SHP77 (cell line): ENCODE measurements at regions not wholly inside any gene's neighbourhood (a gene's known extent, or its start where the extent isn't known, plus 50 kb on each side); places are given as distances from the start of the nearest gene placed in this dataset.
A peak's percentile ranks its signal among the peaks of the same experiment; 100 is the strongest.
"Not testable (repeated sequence)": the region's sequence is repeated elsewhere in the genome, so short reads cannot be mapped to it uniquely, and the experiment has no call there.

Experiments used
- DNase-seq, 2 experiments: peaks; one replicate each; lab custom pipeline; 2025; lab: John Stamatoyannopoulos, UW

DNA sequence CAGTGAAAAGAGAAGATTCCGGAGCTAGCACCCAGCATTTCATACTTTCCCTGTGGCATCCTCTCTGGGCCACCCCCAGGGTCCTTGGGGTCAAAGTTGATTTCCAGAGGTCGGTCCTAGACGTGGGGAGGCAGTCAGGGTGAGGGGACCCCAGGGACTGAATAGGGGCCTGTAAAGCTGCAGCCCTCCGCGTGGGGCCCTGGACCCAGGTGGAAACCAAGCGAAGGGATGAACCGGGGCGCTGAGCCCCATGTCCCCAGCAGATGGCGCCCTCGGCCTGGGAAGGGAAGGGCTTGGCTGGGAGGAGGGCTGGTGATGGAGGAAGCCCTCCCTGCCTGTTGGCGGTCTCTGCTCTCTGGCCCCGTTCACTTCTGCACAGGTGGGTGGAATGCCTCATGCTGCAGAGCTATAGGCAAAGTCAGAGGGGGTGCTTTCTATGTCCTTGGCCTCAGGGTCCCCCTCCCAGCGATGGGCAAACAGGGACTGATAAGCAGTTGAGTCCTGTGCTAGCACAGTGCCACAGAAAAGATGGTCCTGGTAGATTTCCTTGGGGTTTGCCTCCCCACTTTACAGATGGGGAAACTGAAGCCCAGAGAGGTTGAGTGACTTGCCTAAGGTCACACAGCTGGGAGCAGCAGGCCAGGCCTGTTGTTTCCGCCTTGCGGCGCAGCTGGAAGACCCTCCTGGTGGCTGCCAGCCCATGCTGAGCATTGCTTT, 163.4 kb upstream of the CIBAR2 start:
- DNase-seq = peak; percentile 60 to 65

- no peak for DNase-seq
These were observed 164.0 kb upstream of the CIBAR2 start for GRCh38 chr16:85276258-85276657.

DNA sequence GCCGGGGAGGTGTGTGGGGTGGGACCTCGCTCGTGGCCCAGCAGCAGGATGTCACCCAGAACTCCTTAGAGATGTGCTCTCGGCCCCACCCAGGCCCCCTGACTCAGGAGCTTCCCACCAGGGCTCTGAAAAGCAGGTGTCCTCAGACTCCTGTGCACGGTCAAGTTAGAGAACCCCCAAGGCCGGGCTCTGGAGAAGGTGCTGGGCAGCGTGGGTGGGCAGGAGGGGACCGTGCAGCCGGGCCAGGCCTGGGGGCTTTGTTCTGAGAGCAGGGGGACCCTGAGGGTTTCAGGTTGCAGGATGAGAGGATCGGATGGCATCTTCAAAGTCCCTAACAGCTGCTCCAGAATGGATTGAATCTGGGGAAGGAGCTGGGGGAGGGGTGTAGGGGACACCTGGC, 164.4 kb upstream of the CIBAR2 start:
- no peak for DNase-seq

GRCh38 chr16:85278839-85279238, 166.6 kb upstream of the CIBAR2 start:
- no peak for DNase-seq

GRCh38 chr16:85279402-85279801, 167.1 kb upstream of the CIBAR2 start:
- no peak for DNase-seq

GRCh38 chr16:85279825-85280545, 167.7 kb upstream of the CIBAR2 start:
- DNase-seq = no peak

- DNase-seq = no peak
These were observed 168.9 kb upstream of the CIBAR2 start for GRCh38 chr16:85281181-85281580.

GRCh38 chr16:85282842-85283241, 170.6 kb upstream of the CIBAR2 start:
- DNase-seq = no peak

GRCh38 chr16:85283305-85284050, 171.2 kb upstream of the CIBAR2 start:
- no peak for DNase-seq

- no peak for DNase-seq
These were observed 172.0 kb upstream of the CIBAR2 start for GRCh38 chr16:85284141-85284817.

- no peak for DNase-seq
These were observed 173.4 kb upstream of the CIBAR2 start for GRCh38 chr16:85285681-85286065.

DNA sequence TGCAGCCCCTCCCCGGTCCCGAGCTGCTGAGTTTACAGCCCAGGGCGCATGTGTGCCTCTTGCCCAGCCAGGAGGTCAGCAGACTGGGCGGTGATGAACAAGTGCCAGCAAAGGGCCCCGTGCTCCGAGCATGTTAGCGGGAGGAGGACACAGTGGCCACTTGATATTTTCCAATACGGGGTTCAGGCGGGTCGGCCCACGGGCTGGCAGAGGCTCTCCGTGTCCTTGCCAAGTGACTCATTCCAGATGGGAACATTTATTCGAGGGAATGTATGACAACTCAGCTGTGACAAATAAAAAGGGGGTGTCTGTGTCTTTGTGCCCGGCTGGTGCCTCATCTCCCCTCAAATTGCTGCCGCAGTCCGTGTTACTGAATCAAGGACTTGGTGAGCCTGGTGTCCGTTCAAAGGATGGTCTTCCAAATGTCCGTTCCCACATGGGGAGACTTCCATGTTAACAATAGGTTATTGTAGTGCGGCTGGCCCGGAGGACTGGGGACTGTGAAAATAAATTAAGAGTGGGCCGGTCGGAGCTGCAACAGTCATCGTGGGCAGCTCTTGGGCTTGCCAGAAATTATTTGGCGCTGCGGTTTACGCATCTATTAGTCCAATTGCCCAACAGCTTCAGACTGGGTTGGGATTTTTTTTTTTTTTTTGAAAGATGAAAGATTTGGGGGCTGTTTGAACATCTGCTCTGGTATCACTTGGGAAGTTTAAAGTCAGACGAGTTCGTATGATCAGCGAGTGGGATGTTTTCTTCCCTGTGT, 174.0 kb upstream of the CIBAR2 start:
- no peak for DNase-seq

DNA sequence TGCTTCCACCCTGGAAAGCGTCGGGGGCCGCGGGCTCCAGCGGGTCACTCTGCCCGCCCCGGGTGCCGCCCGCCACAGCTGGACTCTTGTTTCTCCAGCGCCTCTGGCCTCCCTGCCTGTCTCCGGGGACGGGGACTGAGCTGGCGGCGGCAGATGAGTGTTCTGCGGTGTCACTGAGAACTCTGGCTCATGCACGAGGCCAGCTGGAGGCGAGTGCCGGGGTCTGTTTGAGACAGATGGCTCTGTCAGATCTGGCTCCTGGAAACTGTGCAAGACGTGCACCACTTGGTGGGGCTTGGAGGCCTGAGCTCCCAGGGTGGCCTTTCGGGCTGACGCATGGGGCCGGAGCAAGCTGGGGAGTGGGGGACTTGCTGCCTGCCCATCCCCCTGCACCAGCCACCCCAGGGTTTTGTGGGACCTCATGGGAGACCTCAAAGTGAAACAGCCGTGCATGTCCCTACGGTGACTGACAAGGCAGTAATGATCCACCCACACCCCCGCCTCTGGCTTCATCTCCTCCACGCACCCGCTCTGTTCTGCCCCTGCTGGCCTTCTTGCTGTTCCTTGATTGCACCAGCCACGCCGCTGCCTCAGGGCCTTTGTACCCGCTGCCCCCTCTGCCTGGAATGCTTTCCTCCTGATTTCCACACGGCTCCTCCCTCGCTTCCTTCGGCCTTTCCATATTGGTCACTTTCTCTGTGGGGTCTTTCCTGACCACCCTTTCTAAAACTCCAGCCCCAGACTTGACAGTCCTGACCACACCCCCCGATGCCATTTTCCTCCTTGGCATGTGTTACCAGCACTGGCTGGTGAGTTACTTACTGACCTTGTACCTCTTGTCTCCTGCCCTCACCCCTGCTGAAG, 174.9 kb upstream of the CIBAR2 start:
- DNase-seq = no peak

DNA sequence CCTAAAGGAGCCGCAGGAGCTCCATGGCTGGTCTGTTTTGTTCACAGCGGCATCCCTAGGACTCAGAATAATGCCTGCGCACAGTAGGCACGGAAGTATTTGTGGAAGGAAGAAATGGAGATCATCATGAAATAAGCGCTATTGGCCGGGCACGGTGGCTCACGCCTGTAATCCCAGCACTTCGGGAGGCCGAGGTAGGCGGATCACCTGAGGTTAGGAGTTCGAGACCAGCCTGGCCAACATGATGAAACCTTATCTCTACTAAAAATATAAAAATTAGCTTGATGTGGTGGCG, 175.5 kb upstream of the CIBAR2 start:
- DNase-seq = not testable (repeated sequence)

DNA sequence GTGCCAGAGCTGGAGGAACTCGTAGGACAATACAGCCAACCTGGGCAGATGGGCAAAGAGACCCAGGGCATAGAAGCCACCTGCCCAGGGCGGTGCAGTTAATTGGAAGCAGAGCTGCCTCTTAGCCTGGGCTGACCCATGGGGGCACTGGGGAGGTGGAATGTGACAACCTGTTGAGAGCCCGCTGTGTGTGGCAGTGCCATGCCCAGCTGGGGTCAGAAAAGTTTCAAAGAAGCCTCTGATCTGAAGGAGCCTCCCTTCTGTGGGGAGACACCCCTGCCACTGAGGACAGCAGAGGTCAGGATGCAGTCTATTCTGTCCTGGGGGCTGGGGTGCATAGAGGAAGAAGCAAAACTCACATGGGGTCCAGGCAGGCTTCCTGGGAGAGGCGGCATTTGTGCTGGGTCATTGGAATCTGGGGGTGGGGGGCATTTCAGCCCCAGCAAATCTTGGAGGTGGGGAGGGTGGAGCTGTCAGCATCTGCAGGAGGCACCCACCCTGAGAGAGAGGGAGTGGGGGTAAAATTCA, 176.1 kb upstream of the CIBAR2 start:
- DNase-seq = no peak

DNA sequence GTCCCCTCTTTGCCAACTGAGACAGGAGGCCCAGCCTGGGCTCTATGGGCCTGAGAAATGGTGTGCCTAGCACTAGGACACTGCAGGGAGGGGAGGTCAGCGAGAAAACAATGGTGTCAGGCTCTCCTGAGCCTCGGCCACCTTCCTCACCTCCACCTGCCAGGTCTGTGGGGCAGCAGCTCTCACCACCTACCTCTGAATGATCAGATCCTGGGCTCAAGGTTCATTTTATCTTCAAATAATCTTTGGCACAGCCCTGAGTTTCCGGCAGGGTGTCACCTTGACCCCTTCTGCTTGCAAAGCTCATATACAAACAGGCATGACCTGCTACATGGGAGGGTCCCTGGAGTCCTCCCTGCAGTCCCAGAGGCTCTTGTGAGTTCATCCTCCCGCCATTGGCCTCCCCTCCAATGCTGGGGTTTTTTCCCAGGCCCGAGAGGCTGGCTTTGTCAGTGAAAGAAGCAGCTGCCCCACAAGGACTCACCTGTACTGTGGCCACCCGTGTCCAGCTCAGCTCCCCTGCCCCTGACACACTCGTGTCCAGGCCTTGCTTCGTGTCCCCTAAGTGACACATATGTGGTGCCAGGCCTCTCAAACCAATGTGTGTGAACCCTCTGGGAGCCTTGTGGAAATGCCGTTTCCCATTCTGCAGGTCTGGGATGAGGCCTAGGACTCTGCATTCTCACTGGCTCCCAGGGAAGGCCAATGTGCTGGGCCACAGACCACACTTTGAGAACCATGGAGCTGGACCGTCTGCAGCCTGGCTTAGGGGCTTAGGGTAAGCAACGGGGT, 176.8 kb upstream of the CIBAR2 start:
- no peak for DNase-seq

- no peak for DNase-seq
These were observed 177.7 kb upstream of the CIBAR2 start for GRCh38 chr16:85289760-85290625.

DNA sequence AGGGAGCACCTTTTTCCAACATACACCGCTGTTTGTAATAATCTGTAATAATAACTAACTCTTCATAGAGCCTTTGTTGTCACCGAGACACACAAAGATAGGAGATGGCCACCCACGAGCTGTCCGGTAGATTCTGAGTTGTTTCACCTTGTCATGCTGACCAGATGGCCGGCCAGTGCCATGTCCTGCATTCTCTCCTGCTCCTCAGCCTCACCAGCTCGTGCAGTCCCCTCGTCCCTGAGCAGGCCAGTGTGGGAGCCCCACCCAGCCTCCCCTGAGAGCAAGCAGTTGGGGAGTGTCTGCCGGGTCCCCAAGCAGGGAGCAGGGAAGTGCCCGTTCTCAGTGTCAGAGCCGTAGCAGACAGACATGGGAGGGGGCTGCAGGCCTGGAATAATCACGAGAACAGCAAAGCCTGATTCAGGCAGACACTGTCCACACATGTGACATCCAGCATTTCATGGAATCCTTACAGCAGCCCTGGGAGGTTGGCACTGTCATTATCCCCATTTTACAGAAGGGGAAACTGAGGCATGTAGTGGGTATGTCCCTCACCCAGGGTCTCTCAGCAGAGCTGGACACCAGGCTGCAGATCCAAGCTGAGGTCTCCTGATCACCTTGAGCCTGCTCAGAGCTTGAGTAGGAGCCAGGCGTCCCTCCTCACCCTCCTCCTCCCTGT, 178.5 kb upstream of the CIBAR2 start:
- no peak for DNase-seq
